ENCODE measurements at regions not wholly inside any gene's neighbourhood (a gene's known extent, or its start where the extent isn't known, plus 50 kb on each side); places are given as distances from the start of the nearest gene placed in this dataset.
"Not testable (repeated sequence)": the region's sequence is repeated elsewhere in the genome, so short reads cannot be mapped to it uniquely, and the experiment has no call there.

DNA sequence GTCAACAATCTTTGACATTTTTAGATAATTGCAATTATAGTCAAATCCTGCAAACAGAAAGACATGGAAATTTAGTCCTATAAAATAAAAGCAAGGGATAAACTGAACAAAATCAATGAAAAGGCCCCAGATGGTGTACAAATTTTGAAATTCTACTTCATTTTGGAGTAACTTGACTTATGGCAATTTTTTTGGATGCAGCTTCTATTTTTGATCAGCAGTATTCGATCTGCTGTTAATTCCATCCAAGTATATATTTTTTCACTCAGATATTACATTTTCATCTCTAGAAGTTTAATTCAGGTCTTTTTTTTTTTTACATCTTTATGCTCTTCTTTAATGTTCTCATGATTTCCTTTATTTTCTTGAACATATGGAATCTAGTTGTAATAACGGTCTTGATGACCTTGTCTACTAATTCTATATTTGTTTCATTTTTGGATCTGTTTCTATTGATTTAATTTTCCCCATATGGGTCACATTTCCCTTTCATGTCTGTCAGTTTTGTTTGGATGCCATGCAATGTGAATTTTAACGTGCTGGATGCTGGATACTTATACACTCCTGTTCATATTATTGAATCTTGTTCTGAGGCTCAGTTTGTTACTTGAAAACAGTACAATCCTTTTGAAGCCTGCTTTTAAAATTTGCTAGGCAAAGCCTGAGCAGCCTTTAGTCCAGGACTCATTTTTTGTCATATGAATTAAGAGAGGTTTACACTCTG is 164.3 kb upstream of the FAM3C start:
- no peak for DNase-seq

DNA sequence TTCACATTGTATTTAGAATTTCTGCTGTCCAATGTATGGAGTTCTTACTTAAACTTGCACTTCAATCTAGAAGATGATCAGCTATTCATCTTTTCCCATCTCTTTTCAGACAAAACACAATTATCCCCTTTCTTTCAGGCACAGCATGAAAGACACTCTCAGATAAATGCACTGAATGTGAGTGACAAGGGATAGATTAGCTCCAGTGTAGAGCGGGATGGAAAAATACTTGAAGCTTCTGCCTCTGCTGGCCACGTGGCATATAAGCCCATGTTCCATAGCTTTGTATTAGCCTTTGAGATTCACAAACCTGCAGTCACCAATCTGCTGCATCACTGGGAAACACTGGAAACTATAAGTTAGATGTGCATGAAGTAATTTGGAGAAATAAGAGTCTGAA is 162.2 kb upstream of the FAM3C start:
- DNase-seq, result no peak

DNA sequence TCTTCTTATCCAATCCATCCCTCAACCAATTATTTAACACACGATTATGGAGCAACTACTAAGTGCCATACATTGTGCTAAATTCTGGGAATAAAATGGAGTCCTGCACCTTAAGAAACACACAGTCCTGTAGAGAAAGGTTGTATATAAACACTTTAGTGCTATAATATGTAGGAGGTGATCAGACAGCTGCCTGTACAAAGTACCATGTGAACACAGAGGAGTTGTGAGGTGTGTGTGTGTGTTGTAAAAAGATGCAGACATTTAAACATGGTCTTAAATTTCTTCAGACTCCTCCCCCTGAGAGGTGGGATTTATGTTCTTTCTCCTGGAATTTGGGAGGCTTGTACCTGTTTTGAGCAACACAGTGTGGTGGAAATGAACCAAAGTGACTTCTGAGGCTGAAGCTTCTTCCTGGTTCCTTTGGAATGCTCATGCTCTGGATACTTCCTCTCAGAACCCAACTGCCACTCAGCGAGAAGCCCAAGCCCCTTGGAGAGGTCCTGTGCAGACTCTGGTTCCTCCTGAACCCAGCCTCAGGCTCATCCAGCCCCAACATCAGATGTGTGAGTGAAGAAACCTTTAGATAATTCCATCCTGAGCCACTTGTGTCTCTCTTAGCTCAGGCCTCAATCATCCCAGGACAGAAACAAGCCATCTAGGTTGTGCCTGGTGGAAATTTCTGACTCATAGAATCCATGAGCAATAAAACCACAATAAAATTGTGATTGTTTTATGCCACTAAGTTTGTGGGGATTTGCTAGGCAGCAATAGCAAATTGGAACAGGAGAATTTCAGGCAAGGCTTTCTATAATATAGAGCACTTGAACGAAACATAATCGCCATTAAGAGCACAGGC is 161.2 kb upstream of the FAM3C start:
- DNase-seq, result no peak

DNA sequence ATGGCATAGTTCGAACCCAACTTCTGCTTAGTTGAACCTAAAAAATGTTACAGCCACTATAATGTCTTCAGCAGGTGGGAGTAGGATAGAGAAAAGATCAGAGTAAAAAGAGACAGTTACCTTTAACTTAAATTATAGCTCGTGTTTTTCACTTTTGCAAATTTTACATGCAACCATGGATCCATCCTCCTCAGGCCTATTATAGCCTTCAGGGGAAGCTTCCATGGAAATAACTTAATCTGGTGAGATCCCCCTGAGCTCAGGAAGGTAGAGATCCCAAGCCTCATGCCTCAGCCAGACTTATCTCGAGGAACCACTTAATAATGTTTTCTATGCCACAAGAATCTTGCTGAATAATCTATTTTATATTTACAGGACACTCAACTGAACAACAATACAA is 159.4 kb upstream of the FAM3C start:
- no peak for DNase-seq

DNA sequence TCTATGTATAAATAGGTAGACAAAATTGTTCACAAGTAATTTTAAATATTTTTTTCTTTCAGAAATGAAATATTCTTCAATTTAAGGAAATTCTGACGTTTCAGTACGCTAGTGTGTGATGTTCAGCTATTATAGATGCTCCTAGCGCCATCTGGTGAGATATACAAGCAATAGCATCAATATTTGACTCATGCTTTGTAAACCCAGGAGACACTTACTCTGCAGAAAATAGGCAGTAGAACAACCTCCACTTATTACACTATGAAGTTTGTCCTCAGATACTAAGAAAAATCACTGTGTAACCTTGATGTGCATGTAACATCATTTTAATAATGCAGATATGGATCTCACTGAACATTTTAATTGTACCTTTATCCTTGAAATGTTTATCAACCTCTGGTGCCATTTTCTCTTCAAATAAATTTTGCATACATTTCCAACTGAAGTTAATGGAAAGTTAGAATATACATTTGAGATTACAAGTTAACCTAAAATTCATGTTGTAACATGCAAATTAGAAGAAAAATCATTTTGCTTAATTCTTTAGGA is 151.5 kb upstream of the FAM3C start:
- peak; percentile 61 for DNase-seq

DNA sequence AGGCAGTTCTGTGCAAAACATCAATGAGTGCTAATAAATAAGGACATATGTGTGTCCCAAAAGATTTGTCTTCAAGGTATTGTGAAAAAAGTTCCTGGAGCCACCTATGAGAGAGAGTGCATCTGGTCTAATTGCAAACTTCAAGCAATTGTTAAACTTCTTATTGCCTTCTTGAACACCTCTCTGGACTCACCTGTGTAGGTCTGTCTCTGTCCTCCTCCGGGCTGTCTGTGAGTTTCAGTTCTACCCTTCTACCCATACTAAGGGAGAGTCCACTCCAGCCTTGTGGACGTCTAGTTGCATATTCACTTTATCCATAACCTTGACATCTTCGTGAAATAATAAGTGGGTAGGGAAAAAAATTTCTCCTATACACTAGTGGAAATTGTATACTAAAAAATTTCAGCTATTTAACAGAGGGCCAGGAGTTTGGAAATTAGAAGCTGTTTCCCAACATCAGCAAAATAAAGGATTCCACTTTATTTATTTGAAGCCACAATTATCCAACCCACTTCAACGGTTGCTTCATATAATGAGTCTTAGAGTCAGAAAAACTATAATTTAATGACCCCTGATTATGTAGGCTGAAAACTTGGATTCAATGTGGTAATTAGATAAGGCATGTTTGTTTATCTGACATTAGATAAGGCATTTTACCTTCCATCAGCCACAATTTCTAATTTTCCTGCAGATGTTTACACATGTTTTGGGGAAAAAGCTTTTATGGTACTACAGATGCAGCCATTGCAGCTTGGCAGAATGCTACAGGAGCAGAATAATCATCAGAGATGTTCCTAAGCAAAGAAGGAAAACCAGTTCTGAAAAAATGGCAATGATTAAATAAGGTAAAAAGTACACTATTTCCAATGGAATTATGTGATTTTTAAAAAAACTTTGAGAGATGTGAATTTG is 150.8 kb upstream of the FAM3C start:
- no peak for DNase-seq

DNA sequence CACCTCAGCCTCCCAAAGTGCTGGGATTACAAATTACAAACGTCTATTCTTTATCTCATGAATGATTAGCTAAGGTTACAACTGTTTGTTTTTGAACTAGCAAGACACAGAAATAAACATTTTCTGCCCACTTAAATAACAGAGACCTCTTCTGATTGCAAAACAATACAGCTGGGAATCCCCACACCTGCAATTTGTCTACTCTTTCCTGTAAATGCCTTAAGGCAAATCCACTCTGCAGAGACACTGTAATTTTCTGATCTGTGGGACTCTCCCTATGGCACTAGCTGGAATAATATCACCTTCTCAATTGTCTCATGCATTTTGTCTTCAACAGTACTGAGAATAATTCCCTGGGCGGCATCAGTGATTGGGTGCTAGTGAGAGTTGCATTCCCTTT is 149.3 kb upstream of the FAM3C start:
- DNase-seq, result no peak

DNA sequence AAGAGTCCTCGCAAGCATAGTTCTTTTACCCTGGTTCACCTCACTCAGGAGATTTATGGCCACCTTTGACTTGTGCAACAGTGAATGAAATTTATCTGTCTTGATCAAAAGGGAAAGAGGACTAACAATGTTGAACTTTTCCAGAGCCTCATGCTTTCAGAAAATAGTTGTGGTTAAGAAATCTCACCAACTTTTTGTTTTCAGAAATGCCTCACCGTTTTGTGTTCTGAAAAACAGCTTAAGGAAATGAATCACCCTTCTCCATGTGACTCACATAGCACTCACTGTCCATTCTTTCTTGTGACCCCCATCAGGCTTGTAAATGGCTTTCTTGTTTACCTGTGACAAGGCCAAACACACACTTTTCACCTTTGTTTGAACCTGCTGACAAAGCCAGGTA is 148.6 kb upstream of the FAM3C start:
- DNase-seq, result no peak

DNA sequence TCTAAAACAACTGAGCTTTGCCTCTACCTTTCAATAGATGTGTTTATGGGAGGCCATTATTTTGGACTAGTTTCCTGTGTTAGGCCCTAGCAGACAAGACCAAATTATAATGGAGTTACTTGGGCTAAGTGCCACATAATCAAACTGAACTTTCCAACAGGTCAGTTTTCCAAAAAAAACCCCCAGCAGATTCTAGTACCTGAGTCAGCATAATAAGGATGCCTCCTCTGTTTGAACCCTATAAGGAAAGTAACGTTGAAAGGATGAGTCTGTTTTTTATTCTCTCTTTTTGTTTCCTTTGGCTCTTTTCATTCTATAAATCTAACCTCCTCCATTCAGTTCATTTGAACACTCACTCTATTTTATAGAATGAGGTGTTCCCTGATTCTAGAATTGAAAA is 148.1 kb upstream of the FAM3C start:
- DNase-seq, result no peak

DNA sequence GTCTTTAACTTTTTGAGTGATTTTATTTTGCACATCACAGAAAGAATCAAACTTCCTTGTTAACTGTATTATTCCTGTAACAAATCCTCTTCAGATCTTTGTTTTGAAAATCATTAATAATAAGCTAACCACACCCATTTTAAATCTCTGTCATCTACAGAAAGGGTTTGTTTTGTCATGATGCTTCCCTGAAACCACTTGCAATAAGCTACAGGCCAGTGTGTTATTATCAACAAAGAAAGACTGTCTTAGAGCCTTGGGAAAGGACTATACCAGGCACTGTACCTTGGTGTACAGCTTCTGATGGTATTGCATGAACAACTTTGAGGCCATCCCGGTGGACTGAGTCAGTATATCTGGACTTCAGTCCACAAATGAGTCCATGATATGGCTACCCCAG is 145.3 kb upstream of the FAM3C start:
- no peak for DNase-seq

DNA sequence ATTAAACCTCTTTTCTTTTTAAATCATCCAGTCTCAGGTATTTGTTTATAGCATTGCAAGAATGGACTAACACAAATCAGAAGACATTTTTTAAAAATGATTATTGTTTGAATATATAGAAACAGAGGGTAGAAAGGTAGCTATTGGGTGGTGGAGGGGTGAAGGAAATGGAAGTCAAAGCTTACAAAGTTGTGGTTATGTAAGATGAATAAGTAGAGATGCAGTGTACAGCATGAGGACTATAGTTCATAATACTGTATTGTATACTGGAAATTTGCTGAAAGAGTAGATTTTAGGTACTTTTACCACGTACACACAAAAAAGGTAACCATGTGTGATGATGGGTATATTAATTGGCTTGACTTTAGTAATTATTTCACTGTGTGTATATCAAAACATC is 144.0 kb upstream of the FAM3C start:
- DNase-seq, result no peak

DNA sequence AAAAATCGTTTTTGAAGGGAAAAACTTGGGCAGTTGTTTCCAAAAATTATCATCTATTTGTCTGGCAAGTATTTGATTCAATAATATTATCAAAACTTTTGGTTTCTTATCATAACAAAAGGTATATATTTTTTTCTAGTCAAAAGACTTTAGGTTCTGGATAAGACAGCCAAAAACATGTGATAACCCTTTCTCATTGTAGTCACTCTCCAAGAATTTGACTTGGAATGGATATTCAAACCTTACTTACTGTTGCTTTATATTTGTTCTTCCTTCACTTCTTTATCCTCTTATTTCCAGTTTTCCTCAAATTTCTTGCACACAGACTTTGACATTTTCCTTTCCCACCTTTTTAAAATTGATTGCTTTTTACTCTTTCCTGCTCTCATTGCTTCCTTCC is 140.9 kb upstream of the FAM3C start:
- DNase-seq, result no peak

DNA sequence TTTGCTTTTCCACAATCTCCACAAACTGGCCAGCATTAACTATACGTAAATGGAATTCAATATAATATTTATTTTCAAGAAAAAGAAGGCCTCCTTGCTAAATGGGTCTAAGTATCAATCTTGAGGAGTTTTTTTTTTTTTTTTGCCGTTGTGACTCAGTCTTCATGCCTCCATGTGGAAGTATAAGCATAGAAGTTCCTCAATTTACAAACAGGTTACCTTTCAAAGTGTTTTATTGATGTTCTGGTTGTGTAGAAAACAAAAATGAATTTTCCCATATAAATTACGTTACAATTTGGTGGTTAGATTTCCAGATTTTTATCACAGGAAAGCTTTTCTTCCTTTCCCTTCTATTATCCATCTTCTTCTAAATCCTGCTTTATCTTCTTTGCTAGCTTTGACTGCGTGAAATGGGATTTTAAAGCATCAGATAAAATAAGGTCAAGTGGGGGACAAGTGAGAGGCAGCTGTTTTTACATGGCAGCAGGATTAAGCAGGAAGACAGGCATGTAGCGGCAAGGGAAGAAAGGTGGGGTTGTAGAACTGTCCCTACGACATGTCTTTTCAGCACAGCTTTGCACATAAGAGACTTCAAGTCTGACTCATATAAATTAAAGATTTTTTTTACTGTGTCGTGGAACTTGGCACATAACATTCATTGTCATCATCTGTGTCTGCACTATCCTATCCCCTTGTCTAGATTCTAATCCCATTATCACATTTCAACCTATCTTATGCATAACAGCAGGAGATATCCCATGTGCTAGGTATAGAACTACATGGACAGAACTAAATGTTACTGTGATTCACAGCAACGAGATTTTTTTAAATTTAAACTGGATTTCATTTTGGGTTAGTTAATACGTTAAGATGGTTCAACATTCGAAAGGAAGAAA is 135.3 kb upstream of the FAM3C start:
- DNase-seq, result no peak

DNA sequence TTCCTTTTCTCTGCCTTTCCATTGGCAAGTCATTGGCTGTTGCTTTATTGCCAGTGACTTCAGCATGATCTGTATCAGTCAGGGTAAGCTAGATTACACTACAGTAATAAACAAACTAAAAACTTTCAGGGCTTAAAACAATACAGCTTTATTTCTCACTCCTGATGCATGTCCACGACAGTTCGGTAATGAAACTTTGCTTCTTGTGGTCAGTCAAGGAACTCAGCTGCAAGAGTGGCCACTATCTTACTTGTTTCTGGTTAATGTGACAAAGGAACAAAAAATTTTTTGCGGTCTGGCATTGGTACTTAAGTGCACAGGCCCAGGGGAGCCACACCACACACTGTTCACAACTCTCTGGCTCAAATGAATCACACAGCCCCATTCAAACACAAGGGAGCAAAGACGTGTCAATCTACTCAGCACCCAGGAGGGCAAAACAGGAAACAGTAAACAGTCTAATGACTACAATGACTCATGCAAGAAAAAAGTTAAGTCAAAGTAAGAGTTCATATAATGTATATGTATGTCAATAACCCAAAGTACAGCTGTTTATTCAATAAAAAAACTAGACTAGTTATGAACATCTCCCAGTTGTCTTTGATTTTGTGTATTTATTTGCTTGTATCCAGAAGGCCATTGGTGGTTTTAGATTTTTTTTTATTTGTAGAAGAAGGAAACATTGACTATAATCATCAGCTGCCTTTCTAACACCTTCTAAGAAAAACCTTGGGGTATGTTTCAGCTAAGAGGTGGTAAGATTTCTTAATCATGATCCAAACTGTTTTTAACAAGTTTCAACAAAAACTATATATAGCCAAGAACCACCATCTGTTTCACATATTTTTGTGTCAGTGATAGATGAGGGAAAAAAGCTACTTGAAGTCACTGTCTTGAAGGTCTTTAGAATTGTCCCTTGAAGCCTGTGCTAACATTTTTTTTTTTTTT is 134.4 kb upstream of the FAM3C start:
- no peak for DNase-seq

DNA sequence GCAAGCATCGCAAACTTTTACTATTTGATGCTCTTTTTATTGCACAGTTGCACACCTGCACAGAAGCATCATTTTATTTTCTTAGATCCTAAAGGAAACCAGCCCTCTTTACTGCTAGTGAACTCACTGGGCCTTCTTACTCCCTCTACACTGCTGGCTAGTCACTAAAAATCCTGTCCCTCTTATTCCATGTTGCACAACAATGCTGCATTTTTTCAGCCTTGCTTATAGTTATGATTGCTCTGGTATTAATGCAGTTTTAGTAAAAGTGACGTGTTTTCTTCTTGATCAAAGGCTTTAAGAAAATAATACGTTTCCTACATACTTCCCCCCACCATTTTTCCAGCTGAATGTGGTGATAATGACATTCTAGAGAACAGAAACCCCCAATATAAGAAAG is 132.9 kb upstream of the FAM3C start:
- no peak for DNase-seq

DNA sequence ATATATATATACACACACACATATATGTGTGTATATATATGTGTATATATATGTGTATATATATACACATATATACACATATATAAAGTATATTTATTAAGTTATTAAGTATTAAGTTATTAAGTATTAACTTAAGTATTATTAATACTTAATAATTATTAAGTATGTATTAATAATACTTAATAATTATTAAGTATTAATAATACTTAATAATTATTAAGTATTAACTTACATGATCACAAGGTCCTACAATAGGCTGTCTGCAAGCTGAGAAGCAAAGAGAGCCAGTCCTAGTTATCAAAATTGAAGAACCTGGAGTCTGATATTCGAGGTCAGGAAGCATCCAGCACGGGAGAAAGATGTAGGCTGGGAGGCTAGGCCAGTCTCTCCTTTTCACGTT is 130.1 kb upstream of the FAM3C start:
- DNase-seq, result not testable (repeated sequence)

DNA sequence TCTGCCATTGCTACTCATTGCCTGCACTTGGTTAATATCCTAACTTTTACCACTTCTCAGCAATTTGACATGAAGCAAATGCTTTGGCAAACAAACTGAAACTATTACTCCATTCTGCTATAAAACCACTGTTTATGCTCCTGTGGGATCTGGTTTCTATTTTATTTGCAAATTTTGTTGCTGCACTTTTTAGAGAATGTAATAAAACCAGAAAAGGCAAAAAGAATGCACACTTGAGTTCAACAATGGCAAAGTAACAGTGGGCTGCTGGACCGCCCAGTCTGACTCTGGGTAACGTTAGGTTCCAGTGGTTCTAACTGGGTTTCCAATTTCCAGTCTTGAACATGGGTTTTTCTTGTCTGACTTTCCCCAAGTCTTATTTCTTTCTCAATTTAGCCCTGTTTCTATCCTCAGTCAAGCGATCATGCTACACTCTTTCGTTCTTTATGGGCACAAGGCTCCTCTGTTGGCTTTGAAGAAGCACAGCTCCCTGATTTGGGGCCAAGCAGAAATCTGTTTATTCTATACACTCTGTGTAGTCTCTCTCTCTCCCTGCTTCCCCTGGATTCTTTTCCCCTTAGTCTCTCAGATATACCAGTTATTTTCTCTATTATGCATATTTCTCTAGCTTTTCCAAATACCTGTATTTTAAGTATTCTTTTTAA is 129.2 kb upstream of the FAM3C start:
- DNase-seq, result no peak

DNA sequence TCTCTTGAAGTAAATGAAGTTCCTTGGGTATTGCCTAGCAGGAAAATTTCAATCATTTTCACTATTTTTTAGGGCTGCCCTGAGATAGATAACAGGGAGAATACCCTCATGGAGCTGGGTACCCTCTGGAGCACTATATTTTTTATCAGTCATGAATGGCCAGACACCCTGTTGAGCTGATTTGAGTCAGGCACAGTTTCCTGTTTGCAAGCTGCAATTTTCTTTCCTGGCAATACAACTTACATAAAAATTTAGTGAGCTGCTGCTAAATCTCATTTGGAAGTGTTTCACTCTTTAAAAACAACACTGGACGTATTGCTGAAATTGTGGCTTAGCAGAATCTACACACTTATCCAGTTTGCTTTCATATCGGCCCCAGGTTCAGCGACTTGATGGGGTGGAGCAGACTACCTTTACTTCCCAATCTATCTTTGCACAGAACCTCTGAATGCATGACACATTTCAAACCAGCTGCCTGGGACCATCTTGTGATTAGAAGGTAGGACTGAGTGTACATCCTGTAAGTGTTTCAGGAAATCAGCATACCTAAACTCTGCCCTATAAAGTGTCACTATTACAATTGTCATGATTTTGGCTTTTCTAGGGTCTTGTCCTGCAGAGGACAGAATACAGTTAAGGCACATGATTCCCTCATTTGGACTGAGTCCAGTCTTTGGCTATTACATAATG is 125.7 kb upstream of the FAM3C start:
- DNase-seq, result no peak

DNA sequence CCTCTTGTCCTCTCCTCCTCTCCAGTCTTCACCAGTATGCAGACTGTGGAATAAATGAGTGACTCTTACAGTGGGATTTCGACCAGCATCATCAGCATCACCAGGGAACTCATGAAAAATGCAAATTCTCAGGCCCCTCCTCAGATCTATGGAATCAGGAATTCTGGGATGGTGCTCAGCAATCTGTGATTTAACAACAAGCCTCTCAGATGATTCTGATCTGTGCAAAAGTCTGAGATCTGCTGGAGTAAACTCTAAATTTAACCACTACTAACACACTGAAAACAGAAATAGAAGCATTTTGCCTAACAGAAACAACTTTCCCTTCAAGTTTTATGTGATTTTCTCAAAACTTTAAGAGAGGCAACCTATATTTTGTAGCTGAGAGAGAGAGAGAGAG is 124.8 kb upstream of the FAM3C start:
- DNase-seq, result no peak

Data from NCI-H2171 treated with DMSO at 0.1 percent for 48 hours (cell line).